Motor neuron (in vitro differentiated cells): ENCODE measurements at regions not wholly inside any gene's neighbourhood (a gene's known extent, or its start where the extent isn't known, plus 50 kb on each side); places are given as distances from the start of the nearest gene placed in this dataset.

Experiments
- ATAC-seq, 8 experiments: fragments of 200-7000 bp; cut with Tn5 transposase; replicated peaks in 6 of 8; 2 replicates each; pipeline ENCODE4 v1.8.0; 2021; ENCODE audit warnings: mild to moderate bottlenecking in 8 of 8, moderate library complexity in 8 of 8
- H3K27ac ChIP-seq, 2 donors: fragments of 250-450 bp; sonication (Bioruptor Pico); 2 replicates each; pipeline ENCODE4 v1.9.0; 2021; ENCODE audit warnings: antibody characterized with exemption in 2 of 2, mild to moderate bottlenecking in 2 of 2, moderate library complexity in 1 of 2
- H3K4me1 ChIP-seq, 2 donors: fragments of 250-450 bp; sonication (Bioruptor Pico); replicated peaks in 1 of 2; 2 replicates each; pipeline ENCODE4 v1.6.1; 2021; ENCODE audit warnings: antibody characterized with exemption in 2 of 2, mild to moderate bottlenecking in 2 of 2, moderate library complexity in 1 of 2
- H3K4me3 ChIP-seq, 5 donors: fragments of 250-450 bp; sonication (Bioruptor Pico); 2 replicates each; pipeline ENCODE4 v1.9.0; 2021; ENCODE audit warnings: antibody characterized with exemption in 5 of 5, mild to moderate bottlenecking in 5 of 5, moderate library complexity in 4 of 5
- WGBS, 10 experiments: fragments of 450-650 bp; shearing (Covaris generic); methylation state at CpG; one replicate each; pipeline ENCODE4 v1.0.0; 2022; 5-methylcytosine and 5-hydroxymethylcytosine counted together
- in situ Hi-C, 9 experiments: fragments of 400-800 bp; cut with MboI; loops; one replicate each; pipeline ENCODE4 v1.15.0; 2021; ENCODE audit warnings: low sequenced_read_pairs in 9 of 9, low pct_unique_long_range_greater_than_20kb in 2 of 9; ENCODE audit not compliant: unreplicated experiment in 9 of 9

DNA sequence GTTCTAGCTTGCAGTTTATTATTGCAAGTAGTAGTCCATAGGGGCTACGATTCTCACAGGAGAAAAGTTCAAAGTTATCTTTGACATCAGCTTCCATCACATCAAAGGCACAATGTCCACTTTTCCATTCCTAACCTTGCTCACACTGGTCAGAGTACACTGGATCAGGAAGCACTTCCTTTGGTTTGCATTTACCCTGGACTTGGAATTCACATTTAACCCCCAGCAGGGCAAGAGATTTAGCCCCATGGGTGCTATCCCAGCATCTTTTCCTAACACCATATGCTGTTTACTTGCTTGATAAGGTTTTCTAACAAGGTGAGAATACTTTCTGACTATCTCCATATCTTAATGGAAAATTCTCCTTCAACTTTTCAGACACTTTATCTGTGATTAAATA, 55.6 kb upstream of the ASTN2 start:
- Histone ChIP-seq H3K4me1 (peaks cover 0 to 4% of the 10 kb centered on the region in 2 donors), H3K4me3 (no peak overlapping the region), H3K27ac (no peak overlapping the region)
- no peak for ATAC-seq
- WGBS, 10 experiments: 0 to 100% (median 17%) methylated on average over 1 of the region's 1 CpG; no CpG with 5 or more reads in 5 of the 10 experiments
- in situ Hi-C loops: no loop called here

GRCh38 chr9:117466111-117466510, 51.3 kb upstream of the ASTN2 start:
- in situ Hi-C loops: no loop called here
- no peak overlapping the region for H3K27ac ChIP-seq
- no peak overlapping the region for H3K4me3 ChIP-seq
- H3K4me1 ChIP-seq: peaks cover 0 to 3% of the 10 kb centered on the region in 2 donors
- ATAC-seq: peak in 1 of 8 experiments; percentile 68
- WGBS, 10 experiments: 8 to 97% (median 66%) methylated on average over 2 to 3 of the region's 3 CpGs; no CpG with 5 or more reads in 1 of the 10 experiments

DNA sequence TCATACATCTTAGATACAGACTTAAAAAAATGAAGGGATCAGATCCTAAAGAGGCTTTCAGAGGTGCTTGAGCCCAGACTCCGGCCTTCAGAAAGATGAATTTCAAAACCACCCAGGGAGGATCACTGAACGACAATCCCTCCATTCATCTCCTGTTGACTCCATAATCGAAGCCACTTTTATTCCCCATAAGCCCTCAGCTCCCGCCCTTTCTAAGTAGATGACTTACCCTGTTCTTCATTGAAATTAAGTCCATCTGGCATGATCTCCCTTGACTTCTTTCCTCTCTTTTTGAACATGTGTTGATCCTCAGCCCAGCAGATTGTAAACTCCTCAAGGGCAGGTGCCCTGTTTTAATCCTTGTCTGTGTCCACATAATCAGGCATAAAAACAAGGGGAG, 50.8 kb upstream of the ASTN2 start:
- 17 to 91% (median 80%) methylated on average over 1 to 4 of the region's 4 CpGs; no CpG with 5 or more reads in 3 of the 10 experiments for WGBS, 10 experiments

DNA sequence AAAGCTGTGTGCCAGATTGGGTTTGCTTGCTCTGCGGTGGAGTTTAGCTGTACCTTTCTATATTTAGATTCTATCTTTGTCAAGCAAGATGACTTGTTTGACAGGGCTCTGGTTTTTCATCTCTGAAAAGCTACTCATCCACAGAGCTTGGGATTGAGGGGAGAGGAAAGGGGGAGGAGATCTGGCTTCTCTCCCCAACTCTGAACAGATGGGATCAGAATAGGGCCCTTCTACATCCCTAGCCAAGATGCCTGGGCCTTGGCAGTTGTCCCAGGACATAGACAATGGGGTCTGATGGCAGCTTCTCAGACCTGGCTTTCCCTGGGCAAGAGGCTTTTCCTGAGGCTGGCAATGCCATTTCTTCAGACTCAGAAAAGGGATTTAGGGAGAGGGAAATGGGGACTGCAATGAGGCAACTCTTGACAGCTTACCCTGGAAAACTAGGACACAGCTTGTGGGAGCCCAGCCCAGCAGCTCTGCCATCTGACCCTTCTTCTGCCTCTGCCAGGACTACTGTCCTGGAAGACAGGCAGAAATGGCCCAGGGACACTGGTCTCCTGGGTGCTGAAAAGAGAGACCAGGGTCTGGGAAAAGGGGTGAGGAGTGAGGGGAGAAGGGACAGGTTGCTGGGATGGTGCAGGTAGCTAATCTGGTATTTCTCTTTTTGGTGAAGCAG, 50.2 kb upstream of the ASTN2 start:
- in situ Hi-C loops: no loop called here
- WGBS, 10 experiments: 0 to 100% (median 57%) methylated on average over 1 of the region's 1 CpG; no CpG with 5 or more reads in 5 of the 10 experiments
- H3K4me3 ChIP-seq: no peak overlapping the region
- no peak overlapping the region for H3K27ac ChIP-seq
- no peaks in the 10 kb centered on the region for H3K4me1 ChIP-seq
- ATAC-seq: no peak

More for the DNA sequence above, 50.8 kb upstream of the ASTN2 start:
- H3K4me1 ChIP-seq: no peaks in the 10 kb centered on the region
- in situ Hi-C loops: no loop called here
- no peak for ATAC-seq
- H3K27ac ChIP-seq: no peak overlapping the region
- no peak overlapping the region for H3K4me3 ChIP-seq
